ENCODE measurements at regions not wholly inside any gene's neighbourhood (a gene's known extent, or its start where the extent isn't known, plus 50 kb on each side); places are given as distances from the start of the nearest gene placed in this dataset.

DNA sequence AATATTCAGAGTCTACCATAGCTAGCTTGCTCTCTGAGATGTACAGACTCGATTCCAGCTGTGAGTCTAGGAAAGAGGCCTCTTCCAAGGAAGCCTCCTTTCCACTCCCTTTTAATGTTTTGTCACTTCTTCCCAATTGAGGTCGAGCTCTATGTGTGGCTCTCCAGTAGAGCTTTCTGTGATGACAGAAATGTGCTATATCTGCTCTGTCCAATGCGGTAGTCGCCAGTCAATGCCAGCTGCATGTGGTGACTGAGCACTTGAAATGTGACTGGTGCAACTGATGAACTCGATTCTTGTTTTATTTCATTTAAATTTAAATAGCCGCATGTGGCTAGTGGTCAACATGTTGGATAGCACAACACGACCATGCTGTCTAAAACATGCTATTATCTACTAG is 387.0 kb upstream of the NRP1 start:
- Histone ChIP-seq H2BK15ac (ENCODE audit: low read depth, low read length) (no peak overlapping the region), H3K27ac (ENCODE audit: insufficient read length, low read depth, low read length) (no peak overlapping the region), H3T11ph (ENCODE audit: low read length) (no peak overlapping the region), H3K14ac (ENCODE audit: insufficient read depth, low read length) (no peak overlapping the region), H2AK5ac (ENCODE audit: insufficient read length, low read length) (no peak overlapping the region), H3K56ac (ENCODE audit: insufficient read length, low read depth, low read length) (no peak overlapping the region), H3K9me3 (ENCODE audit: control insufficient read depth, low read depth, low read length) (no peaks in the 10 kb centered on the region), H3K18ac (ENCODE audit: insufficient read length, low read depth, low read length) (no peak overlapping the region), H3K23me2 (ENCODE audit: insufficient read length, low read depth, low read length, poor library complexity, severe bottlenecking) (no peaks in the 10 kb centered on the region), H2BK20ac (ENCODE audit: low read depth, low read length, poor library complexity, severe bottlenecking) (no peak overlapping the region), H3K27me3 (ENCODE audit: insufficient read depth, low read length) (no peaks in the 10 kb centered on the region; the same call in 1 of the 2 replicates), H2AFZ (ENCODE audit: low read length) (no peak overlapping the region), H3K9ac (ENCODE audit: extremely low read depth, insufficient read length, low read length) (no peak overlapping the region), H3K4me2 (ENCODE audit: insufficient read depth, insufficient read length, low read length) (no peak overlapping the region), H2BK120ac (ENCODE audit: low read depth, low read length, poor library complexity, severe bottlenecking) (no peak overlapping the region), H3K79me1 (ENCODE audit: insufficient read depth, low read depth, low read length, poor library complexity, severe bottlenecking) (no peaks in the 10 kb centered on the region), H3K4ac (ENCODE audit: low read depth, low read length) (no peak overlapping the region), H3K4me1 (ENCODE audit: insufficient read depth, low read length) (no peaks in the 10 kb centered on the region; the same call in 1 of the 2 replicates), H2BK5ac (ENCODE audit: insufficient read length, low read length) (no peak overlapping the region), H4K20me1 (ENCODE audit: control insufficient read depth, insufficient read depth, insufficient read length) (no peaks in the 10 kb centered on the region), H4K91ac (ENCODE audit: insufficient read length, low read depth, low read length) (no peak overlapping the region), H2BK12ac (ENCODE audit: insufficient read length, low read depth, low read length) (no peak overlapping the region), H3K79me2 (ENCODE audit: insufficient read depth, low read length) (no peaks in the 10 kb centered on the region), H4K8ac (replicated peaks; ENCODE audit: insufficient read length, low read depth, low read length) (no peak overlapping the region), H4K5ac (ENCODE audit: insufficient read length, low read depth, low read length) (no peak overlapping the region), H3K23ac (ENCODE audit: insufficient read length, low read depth, low read length) (no peak overlapping the region)
- Mint-ChIP-seq H3K36me3 (ENCODE audit: insufficient read depth in 1 of 3, low read depth in 3 of 3) (peaks cover 4 to 11% (median 4%) of the 10 kb centered on the region in 3 experiments), H3K4me1 (peaks cover 27 to 33% of the 10 kb centered on the region in 2 experiments), H3K27ac (peak overlapping the region in 1 of 3 experiments; percentile 32; a peak in 2 of 7 replicates), H3K27me3 (ENCODE audit: low read depth) (no peaks in the 10 kb centered on the region), H3K4me3 (no peak overlapping the region), H3K9me3 (peaks cover 9% of the 10 kb centered on the region in 2 experiments)
- no CpG with 5 or more reads among the region's 7 CpGs for WGBS (ENCODE audit: extremely low coverage, insufficient read length, low lambda C conversion rate)
- DNase-seq = no peak
- TF ChIP-seq, protein P1, sequence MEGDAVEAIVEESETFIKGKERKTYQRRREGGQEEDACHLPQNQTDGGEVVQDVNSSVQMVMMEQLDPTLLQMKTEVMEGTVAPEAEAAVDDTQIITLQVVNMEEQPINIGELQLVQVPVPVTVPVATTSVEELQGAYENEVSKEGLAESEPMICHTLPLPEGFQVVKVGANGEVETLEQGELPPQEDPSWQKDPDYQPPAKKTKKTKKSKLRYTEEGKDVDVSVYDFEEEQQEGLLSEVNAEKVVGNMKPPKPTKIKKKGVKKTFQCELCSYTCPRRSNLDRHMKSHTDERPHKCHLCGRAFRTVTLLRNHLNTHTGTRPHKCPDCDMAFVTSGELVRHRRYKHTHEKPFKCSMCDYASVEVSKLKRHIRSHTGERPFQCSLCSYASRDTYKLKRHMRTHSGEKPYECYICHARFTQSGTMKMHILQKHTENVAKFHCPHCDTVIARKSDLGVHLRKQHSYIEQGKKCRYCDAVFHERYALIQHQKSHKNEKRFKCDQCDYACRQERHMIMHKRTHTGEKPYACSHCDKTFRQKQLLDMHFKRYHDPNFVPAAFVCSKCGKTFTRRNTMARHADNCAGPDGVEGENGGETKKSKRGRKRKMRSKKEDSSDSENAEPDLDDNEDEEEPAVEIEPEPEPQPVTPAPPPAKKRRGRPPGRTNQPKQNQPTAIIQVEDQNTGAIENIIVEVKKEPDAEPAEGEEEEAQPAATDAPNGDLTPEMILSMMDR (conservative IDR thresholded peaks at IDR 0.05) = no peak

Data from H9 (cell line).